Fibroblast of pulmonary artery (primary cell): ENCODE measurements at regions not wholly inside any gene's neighbourhood (a gene's known extent, or its start where the extent isn't known, plus 50 kb on each side); places are given as distances from the start of the nearest gene placed in this dataset.
A peak's percentile ranks its signal among the peaks of the same experiment; 100 is the strongest.

Source experiments
- DNase-seq: peaks from one replicate; pipeline ENCODE4 v3.0.0-alpha.2; 2010; ENCODE audit warnings: low read depth
- H3K4me3 ChIP-seq: replicated peaks from 2 replicates; pipeline ENCODE4 v1.5.1; 2011; ENCODE audit warnings: low read depth, mild to moderate bottlenecking, control low read depth, low read length, moderate library complexity
- TF ChIP-seq, protein P1 (sequence below): IDR thresholded peaks from 2 replicates; pipeline ENCODE4 v1.5.1; 2011; ENCODE audit warnings: mild to moderate bottlenecking, control low read depth, low read length, inconsistent platforms; ENCODE audit errors: missing control alignments

DNA sequence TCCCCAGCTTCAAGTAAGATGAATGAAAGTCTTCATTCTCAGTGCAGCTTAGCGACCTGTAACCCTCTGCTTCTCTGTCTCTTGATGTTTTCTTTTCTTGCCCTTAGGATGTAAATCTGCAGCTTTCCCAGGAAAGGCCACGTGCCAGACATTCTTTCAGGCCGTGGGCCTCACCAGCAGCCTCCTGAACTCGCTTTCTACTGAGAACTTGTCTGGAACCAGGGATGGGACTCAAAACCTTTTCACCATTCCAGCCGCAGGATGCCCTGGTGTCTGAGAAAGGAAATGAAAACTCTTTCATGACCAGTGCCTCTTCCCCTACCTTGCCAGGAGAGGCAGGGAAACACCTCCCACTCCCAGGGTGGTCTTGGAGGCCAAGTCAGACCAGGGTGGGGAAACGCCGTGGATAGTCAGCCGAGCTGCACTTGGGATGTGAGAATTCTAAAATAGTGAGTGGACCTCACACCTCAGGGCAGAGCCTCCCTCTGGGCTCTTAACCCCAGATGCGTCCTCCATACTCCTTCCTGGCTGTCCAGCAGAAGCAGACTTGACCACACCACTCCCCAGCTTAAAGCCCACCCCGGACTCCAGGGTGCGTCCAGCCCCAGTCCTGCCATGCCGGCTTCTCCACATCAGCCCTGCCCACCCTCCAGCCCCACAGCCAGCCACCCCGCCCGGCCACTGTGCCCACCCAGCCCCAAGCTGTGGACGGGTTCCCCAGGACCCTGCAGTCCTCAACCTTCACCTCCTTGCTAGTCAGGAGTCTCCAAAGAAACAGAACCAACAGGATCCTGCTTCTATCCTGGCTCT, 115.5 kb downstream of the TWIST2 start:
- peak; percentile 50 for DNase-seq
- TF ChIP-seq, protein P1, sequence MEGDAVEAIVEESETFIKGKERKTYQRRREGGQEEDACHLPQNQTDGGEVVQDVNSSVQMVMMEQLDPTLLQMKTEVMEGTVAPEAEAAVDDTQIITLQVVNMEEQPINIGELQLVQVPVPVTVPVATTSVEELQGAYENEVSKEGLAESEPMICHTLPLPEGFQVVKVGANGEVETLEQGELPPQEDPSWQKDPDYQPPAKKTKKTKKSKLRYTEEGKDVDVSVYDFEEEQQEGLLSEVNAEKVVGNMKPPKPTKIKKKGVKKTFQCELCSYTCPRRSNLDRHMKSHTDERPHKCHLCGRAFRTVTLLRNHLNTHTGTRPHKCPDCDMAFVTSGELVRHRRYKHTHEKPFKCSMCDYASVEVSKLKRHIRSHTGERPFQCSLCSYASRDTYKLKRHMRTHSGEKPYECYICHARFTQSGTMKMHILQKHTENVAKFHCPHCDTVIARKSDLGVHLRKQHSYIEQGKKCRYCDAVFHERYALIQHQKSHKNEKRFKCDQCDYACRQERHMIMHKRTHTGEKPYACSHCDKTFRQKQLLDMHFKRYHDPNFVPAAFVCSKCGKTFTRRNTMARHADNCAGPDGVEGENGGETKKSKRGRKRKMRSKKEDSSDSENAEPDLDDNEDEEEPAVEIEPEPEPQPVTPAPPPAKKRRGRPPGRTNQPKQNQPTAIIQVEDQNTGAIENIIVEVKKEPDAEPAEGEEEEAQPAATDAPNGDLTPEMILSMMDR, result no peak
- H3K4me3 ChIP-seq, result no peak overlapping the region

DNA sequence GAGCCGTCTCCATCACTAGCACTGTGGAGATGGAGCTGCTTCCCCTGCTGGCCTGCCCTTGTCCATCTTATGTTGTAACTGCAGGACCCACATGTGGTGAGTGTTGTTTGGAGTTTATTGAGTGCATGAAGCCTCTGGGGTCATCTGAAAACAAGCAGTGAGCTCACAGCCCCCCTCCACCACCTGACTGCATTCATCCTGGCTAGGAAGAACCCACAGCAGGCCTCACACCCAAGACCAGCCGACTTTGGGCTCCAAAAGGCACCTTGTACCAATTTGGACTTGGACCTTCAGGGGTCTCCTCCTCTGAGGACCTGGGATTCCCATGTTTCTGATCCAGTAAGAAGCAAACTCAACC, 116.1 kb downstream of the TWIST2 start:
- DNase-seq, result no peak
- no peak overlapping the region for H3K4me3 ChIP-seq
- TF ChIP-seq, protein P1, result no peak

DNA sequence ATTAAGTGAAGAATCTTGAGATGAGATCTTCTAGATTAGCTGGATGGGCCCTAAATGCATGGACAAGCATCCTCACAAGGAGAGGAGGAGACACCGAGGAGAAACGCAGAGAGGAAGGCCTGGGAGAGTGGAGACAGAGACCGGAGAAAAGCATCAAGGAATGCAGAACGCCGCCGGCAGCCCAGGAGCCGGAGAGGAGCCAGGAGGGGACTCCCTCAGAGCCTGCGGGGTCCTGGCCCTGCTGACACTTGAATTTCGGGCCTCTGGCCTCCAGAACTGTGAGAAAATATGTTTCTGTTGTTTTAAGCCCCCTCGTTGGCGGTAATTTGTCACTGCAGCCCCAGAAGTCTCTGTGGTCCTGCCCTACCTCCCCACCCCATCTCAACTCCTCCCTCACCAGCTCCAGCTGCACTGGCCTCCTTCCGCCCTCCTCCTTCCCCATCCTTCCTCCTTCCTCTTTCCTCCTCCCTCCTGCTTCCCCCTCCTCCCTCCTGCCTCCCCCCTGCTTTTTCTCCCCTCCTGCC, 116.7 kb downstream of the TWIST2 start:
- H3K4me3 ChIP-seq, result no peak overlapping the region
- TF ChIP-seq, protein P1, result no peak
- no peak for DNase-seq

DNA sequence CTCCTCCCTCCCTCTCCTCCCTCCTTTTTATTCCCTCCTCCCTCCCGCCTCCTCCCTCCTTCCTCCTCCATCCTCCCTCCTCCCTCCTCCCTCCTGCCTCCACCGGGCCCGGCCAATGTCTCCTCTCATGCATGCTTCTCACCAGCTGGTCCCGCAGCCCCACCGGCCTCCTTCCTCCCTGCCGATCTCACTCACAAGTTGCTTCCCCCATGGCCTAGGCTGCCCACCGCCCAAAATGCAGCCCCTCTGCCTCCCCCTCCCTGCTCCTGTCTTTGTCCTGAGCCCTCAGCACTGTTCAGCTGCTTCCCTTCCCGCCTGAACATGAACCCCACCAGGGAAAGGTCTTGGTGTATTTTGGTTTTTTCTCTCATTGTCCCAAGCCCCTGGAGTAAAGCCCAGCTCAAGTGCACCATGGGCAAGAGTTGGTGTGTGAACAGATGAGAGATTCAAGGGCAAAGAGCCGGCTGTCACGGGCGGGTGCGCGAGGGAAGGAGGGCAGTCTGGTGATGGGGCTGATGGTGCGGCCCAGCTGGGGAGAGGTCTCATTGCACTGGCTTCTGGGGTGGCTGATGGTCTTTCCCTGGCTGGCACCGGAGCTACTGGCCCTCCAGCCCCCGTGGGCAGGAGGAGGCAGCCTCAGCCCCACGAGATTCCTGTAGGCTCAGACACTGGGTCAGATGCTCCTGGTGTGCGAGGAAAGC, 117.6 kb downstream of the TWIST2 start:
- no peak overlapping the region for H3K4me3 ChIP-seq
- no peak for DNase-seq
- TF ChIP-seq, protein P1, result no peak

DNA sequence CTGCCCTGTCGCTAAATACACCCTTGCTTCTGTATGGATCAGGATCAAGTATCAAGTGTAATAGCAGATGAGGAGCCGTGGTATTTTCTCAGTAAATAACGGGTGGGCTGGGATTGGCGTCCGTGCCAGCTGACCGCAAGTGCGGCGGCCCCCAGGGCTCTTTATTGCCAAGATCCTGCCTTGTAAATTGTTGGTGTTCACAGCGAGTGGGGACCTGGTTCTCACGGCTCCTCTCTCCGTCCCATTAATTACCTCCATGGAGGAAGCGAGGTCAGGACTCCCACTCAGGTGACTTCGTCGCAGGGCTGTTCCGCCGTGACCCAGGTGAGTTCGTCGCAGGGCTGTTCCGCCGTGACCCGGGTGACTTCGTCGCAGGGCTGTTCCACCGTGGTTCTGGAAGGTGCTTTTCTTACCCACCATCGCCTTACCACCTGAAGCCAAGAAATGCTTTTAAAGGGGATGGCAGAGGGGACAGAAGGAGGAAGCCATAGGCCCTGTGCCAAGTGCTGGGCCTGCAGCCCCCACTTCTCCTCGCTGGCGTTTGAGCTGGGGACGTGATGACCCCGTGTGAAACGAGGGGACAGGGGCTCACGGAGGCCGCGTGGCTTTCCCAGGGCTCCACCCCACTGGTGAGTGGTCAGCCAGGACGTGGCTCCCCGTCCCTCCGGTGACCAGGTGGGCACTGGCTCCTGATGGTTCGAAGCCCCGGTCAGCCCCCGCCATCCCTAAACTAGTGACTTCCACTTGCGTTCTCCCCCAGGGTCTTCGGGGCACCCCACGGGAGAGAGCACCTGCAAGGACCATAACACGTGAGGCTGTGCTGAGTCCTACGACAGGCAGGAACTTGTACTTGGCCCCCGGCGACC, 118.4 kb downstream of the TWIST2 start:
- TF ChIP-seq, protein P1, result no peak
- H3K4me3 ChIP-seq, result no peak overlapping the region
- no peak for DNase-seq

DNA sequence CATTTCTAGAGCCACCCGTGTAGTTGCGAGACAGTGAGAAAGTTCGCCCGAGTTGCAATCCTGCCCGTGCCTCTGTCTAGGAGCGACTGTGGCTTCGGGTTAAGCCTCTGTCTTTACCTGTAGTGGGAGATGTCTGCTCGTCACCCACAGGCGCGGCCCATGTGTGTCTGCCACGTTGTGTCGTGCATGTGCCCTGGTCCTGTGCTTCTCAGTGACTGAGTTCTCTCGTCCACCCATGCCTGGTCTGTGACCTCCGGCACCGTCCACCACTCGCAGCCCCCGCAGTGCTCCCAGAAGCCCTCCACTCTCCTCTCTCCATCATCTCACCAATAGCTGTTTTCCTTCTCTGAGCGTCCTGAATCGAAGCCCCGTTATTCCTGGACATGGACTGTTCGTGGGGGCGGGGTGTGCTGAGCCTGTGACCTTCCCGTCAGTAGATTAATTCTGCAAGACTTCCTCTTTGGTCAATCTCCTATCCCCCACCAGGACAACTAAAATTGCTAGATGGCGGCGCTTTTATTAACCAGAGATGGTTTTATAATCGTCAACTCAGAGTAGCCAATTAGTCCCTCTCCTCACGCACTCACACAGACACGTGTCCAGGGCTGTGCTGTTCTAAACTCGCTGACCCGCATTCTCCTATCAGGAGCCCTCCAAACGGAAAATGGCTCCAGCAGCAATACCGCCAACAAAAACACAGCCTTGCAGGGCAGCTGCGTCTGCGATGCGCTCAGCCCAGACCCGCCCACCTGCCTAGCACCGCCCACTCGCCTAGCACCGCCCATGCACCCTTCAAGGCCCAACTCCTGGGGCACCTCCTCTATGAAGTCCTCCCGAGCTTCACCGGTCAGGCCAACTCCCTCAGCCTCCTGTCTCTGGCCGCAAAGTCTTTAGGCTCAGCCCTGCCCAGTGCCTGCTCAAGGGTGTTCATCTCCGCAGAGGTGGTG, 119.4 kb downstream of the TWIST2 start:
- TF ChIP-seq, protein P1, result no peak
- no peak for DNase-seq

More for the DNA sequence above, 119.4 kb downstream of the TWIST2 start:
- no peak overlapping the region for H3K4me3 ChIP-seq
